ENCODE measurements at regions not wholly inside any gene's neighbourhood (a gene's known extent, or its start where the extent isn't known, plus 50 kb on each side); places are given as distances from the start of the nearest gene placed in this dataset.

- Histone ChIP-seq H3K9me1 (ENCODE audit: control insufficient read depth, extremely low read depth, insufficient read depth, low read length) (no peaks in the 10 kb centered on the region), H3K27me3 (ENCODE audit: control insufficient read depth, extremely low read depth, insufficient read depth, low read length) (no peaks in the 10 kb centered on the region), H2AFZ (ENCODE audit: control insufficient read depth, low read length) (peak overlapping the region; percentile 6), H3K4me3 (ENCODE audit: control insufficient read depth in 2 of 3, extremely low read depth in 1 of 3, insufficient read depth in 2 of 3, low read depth in 1 of 3, low read length in 3 of 3) (no peak overlapping the region), H3K9me3 (ENCODE audit: control insufficient read depth, low read depth, low read length) (no peaks in the 10 kb centered on the region), H3K4me2 (ENCODE audit: control insufficient read depth, extremely low read depth, insufficient read depth, low read depth, low read length) (no peak overlapping the region), H3K9ac (ENCODE audit: control insufficient read depth, extremely low read depth, insufficient read depth, low read length) (no peak overlapping the region), H3K27ac (ENCODE audit: control insufficient read depth, insufficient read depth, low read length) (no peak overlapping the region), H3K4me1 (ENCODE audit: control insufficient read depth, extremely low read depth, insufficient read depth, low read length) (peaks cover 29% of the 10 kb centered on the region), H4K20me1 (ENCODE audit: control insufficient read depth, extremely low read depth, insufficient read depth, low read length) (no peaks in the 10 kb centered on the region), H3K36me3 (ENCODE audit: control insufficient read depth in 2 of 2, extremely low read depth in 1 of 2, insufficient read depth in 2 of 2, low read length in 2 of 2) (no peaks in the 10 kb centered on the region), H3K79me2 (ENCODE audit: control insufficient read depth, insufficient read depth, low read length) (no peaks in the 10 kb centered on the region)
- DNase-seq (ENCODE audit: low read depth, low spot score) (no peak), FAIRE-seq (no peak)
- TF ChIP-seq, protein P1, sequence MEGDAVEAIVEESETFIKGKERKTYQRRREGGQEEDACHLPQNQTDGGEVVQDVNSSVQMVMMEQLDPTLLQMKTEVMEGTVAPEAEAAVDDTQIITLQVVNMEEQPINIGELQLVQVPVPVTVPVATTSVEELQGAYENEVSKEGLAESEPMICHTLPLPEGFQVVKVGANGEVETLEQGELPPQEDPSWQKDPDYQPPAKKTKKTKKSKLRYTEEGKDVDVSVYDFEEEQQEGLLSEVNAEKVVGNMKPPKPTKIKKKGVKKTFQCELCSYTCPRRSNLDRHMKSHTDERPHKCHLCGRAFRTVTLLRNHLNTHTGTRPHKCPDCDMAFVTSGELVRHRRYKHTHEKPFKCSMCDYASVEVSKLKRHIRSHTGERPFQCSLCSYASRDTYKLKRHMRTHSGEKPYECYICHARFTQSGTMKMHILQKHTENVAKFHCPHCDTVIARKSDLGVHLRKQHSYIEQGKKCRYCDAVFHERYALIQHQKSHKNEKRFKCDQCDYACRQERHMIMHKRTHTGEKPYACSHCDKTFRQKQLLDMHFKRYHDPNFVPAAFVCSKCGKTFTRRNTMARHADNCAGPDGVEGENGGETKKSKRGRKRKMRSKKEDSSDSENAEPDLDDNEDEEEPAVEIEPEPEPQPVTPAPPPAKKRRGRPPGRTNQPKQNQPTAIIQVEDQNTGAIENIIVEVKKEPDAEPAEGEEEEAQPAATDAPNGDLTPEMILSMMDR (optimal IDR thresholded peaks at IDR 0.05 in 1 of 3, IDR thresholded peaks at IDR 0.05 in 1 of 3, conservative IDR thresholded peaks at IDR 0.05 in 1 of 3; ENCODE audit: extremely low read depth in 1 of 3, insufficient read depth in 2 of 3, low read length in 3 of 3) = no peak
- no peak for TF ChIP-seq EZH2 (IDR thresholded peaks at IDR 0.05; ENCODE audit: low read length)
- dilution Hi-C loops (cut with MboI; ENCODE audit: extremely low pct_ligation_motif_present, low sequenced_read_pairs) = no loop called here
These were observed 390.6 kb upstream of the ZFP42 start for GRCh38 chr4:187604984-187605383.

DNA sequence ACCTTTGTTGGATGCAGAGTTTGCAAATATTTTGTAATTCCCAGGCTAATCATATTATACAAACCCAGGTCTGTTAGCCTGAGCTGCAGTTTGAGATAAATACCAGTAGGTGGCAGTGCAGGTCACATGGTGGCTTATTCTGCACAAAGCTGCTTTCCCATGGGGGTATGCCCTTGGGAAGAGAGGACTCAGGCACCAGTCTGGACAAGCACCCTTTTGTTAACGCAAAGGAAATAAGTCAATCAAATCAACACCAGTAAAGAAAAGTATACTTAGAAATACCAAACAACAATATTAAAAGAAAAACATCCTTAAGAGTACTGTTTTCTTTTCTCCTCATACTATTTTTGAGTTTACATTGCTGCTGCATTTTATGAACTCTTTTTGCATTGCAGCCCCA, 389.0 kb upstream of the ZFP42 start:
- Histone ChIP-seq H4K20me1 (ENCODE audit: control insufficient read depth, extremely low read depth, insufficient read depth, low read length) (no peaks in the 10 kb centered on the region), H3K9me3 (ENCODE audit: control insufficient read depth, low read depth, low read length) (no peaks in the 10 kb centered on the region), H3K4me3 (ENCODE audit: control insufficient read depth in 2 of 3, extremely low read depth in 1 of 3, insufficient read depth in 2 of 3, low read depth in 1 of 3, low read length in 3 of 3) (no peak overlapping the region), H3K36me3 (ENCODE audit: control insufficient read depth in 2 of 2, extremely low read depth in 1 of 2, insufficient read depth in 2 of 2, low read length in 2 of 2) (no peaks in the 10 kb centered on the region), H3K79me2 (ENCODE audit: control insufficient read depth, insufficient read depth, low read length) (no peaks in the 10 kb centered on the region), H3K9me1 (ENCODE audit: control insufficient read depth, extremely low read depth, insufficient read depth, low read length) (no peaks in the 10 kb centered on the region), H2AFZ (ENCODE audit: control insufficient read depth, low read length) (no peak overlapping the region), H3K4me2 (ENCODE audit: control insufficient read depth, extremely low read depth, insufficient read depth, low read depth, low read length) (no peak overlapping the region), H3K4me1 (ENCODE audit: control insufficient read depth, extremely low read depth, insufficient read depth, low read length) (peaks cover 29% of the 10 kb centered on the region), H3K9ac (ENCODE audit: control insufficient read depth, extremely low read depth, insufficient read depth, low read length) (no peak overlapping the region), H3K27me3 (ENCODE audit: control insufficient read depth, extremely low read depth, insufficient read depth, low read length) (no peaks in the 10 kb centered on the region), H3K27ac (ENCODE audit: control insufficient read depth, insufficient read depth, low read length) (no peak overlapping the region)
- TF ChIP-seq, protein P1 (optimal IDR thresholded peaks at IDR 0.05 in 1 of 3, IDR thresholded peaks at IDR 0.05 in 1 of 3, conservative IDR thresholded peaks at IDR 0.05 in 1 of 3; ENCODE audit: extremely low read depth in 1 of 3, insufficient read depth in 2 of 3, low read length in 3 of 3) = peak; percentile 78 to 90 (median 86)
- no peak for TF ChIP-seq EZH2 (IDR thresholded peaks at IDR 0.05; ENCODE audit: low read length)
- FAIRE-seq (peak; percentile 86), DNase-seq (ENCODE audit: low read depth, low spot score) (peak; percentile 38)
- dilution Hi-C loops (cut with MboI; ENCODE audit: extremely low pct_ligation_motif_present, low sequenced_read_pairs) = no loop called here
